GM23248 (cell line): ENCODE measurements at regions not wholly inside any gene's neighbourhood (a gene's known extent, or its start where the extent isn't known, plus 50 kb on each side); places are given as distances from the start of the nearest gene placed in this dataset.
A peak's percentile ranks its signal among the peaks of the same experiment; 100 is the strongest.

Experiments
- DNase-seq: peaks from one replicate; pipeline ENCODE4 v3.0.0-alpha.2; 2015
- H2AFZ ChIP-seq: fragments of 200-600 bp; sonication (generic); 2 replicates; pipeline ENCODE4 v1.6.1; 2016; ENCODE audit warnings: antibody characterized with exemption
- H3F3A ChIP-seq: fragments of 200-600 bp; sonication (generic); 2 replicates; pipeline ENCODE4 v1.6.1; 2016; ENCODE audit warnings: mild to moderate bottlenecking, antibody characterized with exemption, mixed run types; ENCODE audit not compliant: insufficient read depth
- H3K27ac ChIP-seq: fragments of 200-600 bp; sonication (generic); 2 replicates; pipeline ENCODE4 v1.5.1; 2016; ENCODE audit warnings: mild to moderate bottlenecking
- H3K27me3 ChIP-seq: fragments of 200-600 bp; sonication (generic); replicated peaks from 2 replicates; pipeline ENCODE4 v1.6.1; 2016; ENCODE audit warnings: mild to moderate bottlenecking; ENCODE audit not compliant: insufficient read depth
- H3K36me3 ChIP-seq: fragments of 200-600 bp; sonication (generic); 2 replicates; pipeline ENCODE4 v1.6.1; 2016; ENCODE audit warnings: low read depth, mild to moderate bottlenecking
- H3K4me1 ChIP-seq: fragments of 200-600 bp; sonication (generic); 2 replicates; pipeline ENCODE4 v1.6.1; 2016; ENCODE audit warnings: mild to moderate bottlenecking; ENCODE audit not compliant: insufficient read depth
- H3K4me2 ChIP-seq: fragments of 200-600 bp; sonication (generic); one replicate; pipeline ENCODE4 v1.6.1; 2016; ENCODE audit warnings: mild to moderate bottlenecking; ENCODE audit not compliant: unreplicated experiment
- H3K4me3 ChIP-seq: fragments of 200-600 bp; sonication (generic); 2 replicates; pipeline ENCODE4 v1.5.1; 2016; ENCODE audit warnings: mild to moderate bottlenecking
- H3K79me2 ChIP-seq: fragments of 200-600 bp; sonication (generic); 2 replicates; pipeline ENCODE4 v1.6.1; 2016; ENCODE audit warnings: mild to moderate bottlenecking; ENCODE audit not compliant: insufficient read depth
- H3K9ac ChIP-seq: fragments of 200-600 bp; sonication (generic); 2 replicates; pipeline ENCODE4 v1.6.1; 2016; ENCODE audit warnings: mild to moderate bottlenecking
- H3K9me2 ChIP-seq: fragments of 200-600 bp; sonication (generic); 2 replicates; pipeline ENCODE4 v1.6.1; 2016; ENCODE audit warnings: mixed run types, mild to moderate bottlenecking, moderate library complexity; ENCODE audit not compliant: insufficient read depth
- H3K9me3 ChIP-seq: fragments of 200-600 bp; sonication (generic); one replicate; pipeline ENCODE4 v1.6.1; 2017; ENCODE audit warnings: low read depth
- H4K20me1 ChIP-seq: fragments of 200-600 bp; sonication (generic); 2 replicates; pipeline ENCODE4 v1.6.0; 2016; ENCODE audit not compliant: insufficient read depth
- EZH2 ChIP-seq: fragments of 200-600 bp; sonication (generic); IDR thresholded peaks from 2 replicates; pipeline ENCODE4 v1.6.1; 2018; ENCODE audit warnings: antibody characterized with exemption, mild to moderate bottlenecking; ENCODE audit not compliant: insufficient read depth, poor library complexity, severe bottlenecking
- EZH2phosphoT487 ChIP-seq: fragments of 200-600 bp; sonication (generic); IDR thresholded peaks from 2 replicates; pipeline ENCODE4 v1.6.1; 2018; ENCODE audit warnings: antibody characterized with exemption, moderate library complexity, mild to moderate bottlenecking, low read depth; ENCODE audit not compliant: insufficient read depth
- WGBS, 2 experiments: methylation state at CpG; one replicate each; pipeline ENCODE4 v1.1.6; 2015 to 2017; ENCODE audit warnings: low lambda C conversion rate in 2 of 2, low coverage in 1 of 2; ENCODE audit errors: missing lambda C conversion rate in 2 of 2; 5-methylcytosine and 5-hydroxymethylcytosine counted together
- in situ Hi-C: fragments of 300-500 bp; cut with MboI; formaldehyde crosslinking; loops from 2 replicates; pipeline ENCODE4 v1.15.0; 2020

- Histone ChIP-seq H3K4me3 (no peak overlapping the region), H3K27me3 (no peaks in the 10 kb centered on the region), H3F3A (peaks cover 35% of the 10 kb centered on the region), H3K4me1 (peaks cover 37% of the 10 kb centered on the region), H3K9me2 (no peaks in the 10 kb centered on the region), H3K9ac (no peak overlapping the region), H2AFZ (no peak overlapping the region), H3K27ac (no peak overlapping the region), H3K79me2 (no peaks in the 10 kb centered on the region), H3K36me3 (no peaks in the 10 kb centered on the region), H3K9me3 (no peaks in the 10 kb centered on the region), H3K4me2 (no peak overlapping the region), H4K20me1 (no peaks in the 10 kb centered on the region)
- WGBS, 2 experiments = 53 to 60% methylated on average over 15 of the region's 15 CpGs
- TF ChIP-seq EZH2 = no peak
- no peak for TF ChIP-seq EZH2phosphoT487
- peak; percentile 86 for DNase-seq
- in situ Hi-C loops = no loop called here
Observed at GRCh38 chr11:130609121-130610035, 160.9 kb downstream of the ADAMTS15 start.

GRCh38 chr11:130611791-130612251 is 163.4 kb downstream of the ADAMTS15 start:
- Histone ChIP-seq H3K27ac (peak overlapping the region; percentile 92), H3K79me2 (no peaks in the 10 kb centered on the region), H2AFZ (no peak overlapping the region), H3K36me3 (no peaks in the 10 kb centered on the region), H3K27me3 (no peaks in the 10 kb centered on the region), H3K9ac (peak overlapping the region; percentile 58), H4K20me1 (no peaks in the 10 kb centered on the region), H3K4me2 (peak overlapping the region; percentile 46), H3F3A (peaks cover 27% of the 10 kb centered on the region), H3K4me1 (peaks cover 31% of the 10 kb centered on the region), H3K4me3 (0 out of 2 replicates have a peak overlapping the region, but pooled peaks have one; percentile 2), H3K9me2 (no peaks in the 10 kb centered on the region), H3K9me3 (no peaks in the 10 kb centered on the region)
- 24 to 34% methylated on average over 5 of the region's 5 CpGs for WGBS, 2 experiments
- peak; percentile 93 for DNase-seq
- in situ Hi-C loops = no loop called here
- no peak for TF ChIP-seq EZH2phosphoT487

GRCh38 chr11:130612291-130612851 is 163.9 kb downstream of the ADAMTS15 start:
- H3K4me1 ChIP-seq = peaks cover 26% of the 10 kb centered on the region
- H3F3A ChIP-seq = peaks cover 27% of the 10 kb centered on the region
- 62 to 75% methylated on average over 2 of the region's 2 CpGs for WGBS, 2 experiments
- no peaks in the 10 kb centered on the region for H4K20me1 ChIP-seq
- TF ChIP-seq EZH2 = no peak
- TF ChIP-seq EZH2phosphoT487 = no peak
- no peak overlapping the region for H2AFZ ChIP-seq
- H3K79me2 ChIP-seq = no peaks in the 10 kb centered on the region
- no peaks in the 10 kb centered on the region for H3K36me3 ChIP-seq
- in situ Hi-C loops = no loop called here
- no peaks in the 10 kb centered on the region for H3K27me3 ChIP-seq
- peak overlapping the region; percentile 92 for H3K27ac ChIP-seq
- peak overlapping the region; percentile 46 for H3K4me2 ChIP-seq
- peak overlapping the region; percentile 58 for H3K9ac ChIP-seq
- H3K9me3 ChIP-seq = no peaks in the 10 kb centered on the region
- H3K9me2 ChIP-seq = no peaks in the 10 kb centered on the region
- H3K4me3 ChIP-seq = 0 out of 2 replicates have a peak overlapping the region, but pooled peaks have one; percentile 2
- DNase-seq = peak; percentile 86

DNA sequence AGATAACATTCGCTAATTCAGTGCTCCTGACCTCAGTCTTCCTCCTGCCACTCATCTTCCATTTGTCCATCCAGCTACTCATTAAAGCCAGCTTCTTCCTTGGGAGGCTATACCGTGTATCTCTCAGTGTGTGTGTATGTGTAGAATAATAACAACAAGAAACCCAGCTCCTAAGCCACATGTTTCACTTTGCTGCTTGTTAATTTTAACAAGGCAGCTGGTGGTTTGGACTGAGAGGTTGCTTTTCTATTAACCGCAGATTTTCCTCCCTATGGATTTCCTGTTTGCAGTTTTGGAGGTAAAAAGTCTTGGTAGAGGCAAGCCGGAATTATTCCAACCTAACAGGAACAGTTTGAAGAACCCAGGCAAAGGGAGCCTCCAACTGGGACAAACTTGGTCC is 165.0 kb downstream of the ADAMTS15 start:
- Histone ChIP-seq H3K4me3 (no peak overlapping the region), H3K4me1 (peaks cover 26% of the 10 kb centered on the region), H3K4me2 (no peak overlapping the region), H4K20me1 (no peaks in the 10 kb centered on the region), H3K36me3 (no peaks in the 10 kb centered on the region), H3K27ac (no peak overlapping the region), H3K27me3 (no peaks in the 10 kb centered on the region), H3K9ac (no peak overlapping the region), H3F3A (peaks cover 27% of the 10 kb centered on the region), H2AFZ (no peak overlapping the region), H3K9me2 (no peaks in the 10 kb centered on the region), H3K79me2 (no peaks in the 10 kb centered on the region), H3K9me3 (no peaks in the 10 kb centered on the region)
- no peak for DNase-seq
- TF ChIP-seq EZH2 (no peak), EZH2phosphoT487 (no peak)
- 79 to 81% methylated on average over 4 of the region's 4 CpGs for WGBS, 2 experiments
- in situ Hi-C loops = no loop called here
